ENCODE measurements at regions not wholly inside any gene's neighbourhood (a gene's known extent, or its start where the extent isn't known, plus 50 kb on each side); places are given as distances from the start of the nearest gene placed in this dataset.
"Not testable (repeated sequence)": the region's sequence is repeated elsewhere in the genome, so short reads cannot be mapped to it uniquely, and the experiment has no call there.

GRCh38 chr1:117301901-117302300 is 65.3 kb upstream of the MAN1A2 start:
- ChIA-PET POLR2A (no interaction called here), CTCF (interaction anchor here (0.6 to 0.8 kb wide), 2 partner anchors 234 to 502 kb away, joined by 3 read pairs; no protein-coding TSS in a partner anchor)
- no peak overlapping the region for H3K4me3 ChIP-seq (ENCODE audit: low read depth, low read length)
- H3K27ac ChIP-seq (ENCODE audit: extremely low read depth, low read depth, low read length): no peak overlapping the region
- H3K4me1 ChIP-seq (ENCODE audit: control insufficient read depth, insufficient read depth, low read length): no peaks in the 10 kb centered on the region
- no peaks in the 10 kb centered on the region for H3K9me3 ChIP-seq (ENCODE audit: control insufficient read depth, insufficient read depth, low read depth, low read length)
- no peaks in the 10 kb centered on the region for H3K36me3 ChIP-seq (ENCODE audit: control insufficient read depth in 2 of 2, insufficient read depth in 1 of 2, low read length in 2 of 2)
- TF ChIP-seq, protein P1, sequence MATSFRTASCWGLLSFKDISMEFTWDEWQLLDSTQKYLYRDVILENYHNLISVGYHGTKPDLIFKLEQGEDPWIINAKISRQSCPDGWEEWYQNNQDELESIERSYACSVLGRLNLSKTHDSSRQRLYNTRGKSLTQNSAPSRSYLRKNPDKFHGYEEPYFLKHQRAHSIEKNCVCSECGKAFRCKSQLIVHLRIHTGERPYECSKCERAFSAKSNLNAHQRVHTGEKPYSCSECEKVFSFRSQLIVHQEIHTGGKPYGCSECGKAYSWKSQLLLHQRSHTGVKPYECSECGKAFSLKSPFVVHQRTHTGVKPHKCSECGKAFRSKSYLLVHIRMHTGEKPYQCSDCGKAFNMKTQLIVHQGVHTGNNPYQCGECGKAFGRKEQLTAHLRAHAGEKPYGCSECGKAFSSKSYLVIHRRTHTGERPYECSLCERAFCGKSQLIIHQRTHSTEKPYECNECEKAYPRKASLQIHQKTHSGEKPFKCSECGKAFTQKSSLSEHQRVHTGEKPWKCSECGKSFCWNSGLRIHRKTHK (tag by site-specific recombination; IDR thresholded peaks at IDR 0.05): no peak
- 0 out of 2 replicates have a peak, but pooled peaks have one; percentile 19 for TF ChIP-seq TRIM28 (IDR thresholded peaks at IDR 0.05; ENCODE audit: borderline replicate concordance, low read length)

- H3K27ac ChIP-seq (ENCODE audit: extremely low read depth, low read depth, low read length); H3K4me1 ChIP-seq (ENCODE audit: control insufficient read depth, insufficient read depth, low read length); H3K36me3 ChIP-seq (ENCODE audit: control insufficient read depth in 2 of 2, insufficient read depth in 1 of 2, low read length in 2 of 2); H3K4me3 ChIP-seq (ENCODE audit: low read depth, low read length); H3K9me3 ChIP-seq (ENCODE audit: control insufficient read depth, insufficient read depth, low read depth, low read length); POLR2A ChIA-PET: not testable (repeated sequence)
- CTCF ChIA-PET: interaction anchor here (0.6 kb wide), 1 partner anchor 291 kb away, joined by 5 read pairs; no protein-coding TSS in a partner anchor
These were observed 67.1 kb upstream of the MAN1A2 start for GRCh38 chr1:117300183-117300582.

- TF ChIP-seq KLF16 (tag by site-specific recombination; IDR thresholded peaks at IDR 0.05): no peak
- TF ChIP-seq, protein P2, sequence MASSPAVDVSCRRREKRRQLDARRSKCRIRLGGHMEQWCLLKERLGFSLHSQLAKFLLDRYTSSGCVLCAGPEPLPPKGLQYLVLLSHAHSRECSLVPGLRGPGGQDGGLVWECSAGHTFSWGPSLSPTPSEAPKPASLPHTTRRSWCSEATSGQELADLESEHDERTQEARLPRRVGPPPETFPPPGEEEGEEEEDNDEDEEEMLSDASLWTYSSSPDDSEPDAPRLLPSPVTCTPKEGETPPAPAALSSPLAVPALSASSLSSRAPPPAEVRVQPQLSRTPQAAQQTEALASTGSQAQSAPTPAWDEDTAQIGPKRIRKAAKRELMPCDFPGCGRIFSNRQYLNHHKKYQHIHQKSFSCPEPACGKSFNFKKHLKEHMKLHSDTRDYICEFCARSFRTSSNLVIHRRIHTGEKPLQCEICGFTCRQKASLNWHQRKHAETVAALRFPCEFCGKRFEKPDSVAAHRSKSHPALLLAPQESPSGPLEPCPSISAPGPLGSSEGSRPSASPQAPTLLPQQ (tag by site-specific recombination; IDR thresholded peaks at IDR 0.05): no peak
- TF ChIP-seq CTCF (tag by site-specific recombination; IDR thresholded peaks at IDR 0.05): no peak
- TF ChIP-seq ZNF658 (tag by site-specific recombination; IDR thresholded peaks at IDR 0.05): no peak
- no peak for TF ChIP-seq ZNF621 (tag by site-specific recombination; IDR thresholded peaks at IDR 0.05)
- TF ChIP-seq ZNF214 (tag by site-specific recombination; IDR thresholded peaks at IDR 0.05; ENCODE audit: borderline replicate concordance): no peak
- Histone ChIP-seq H3K9me3 (ENCODE audit: control insufficient read depth, insufficient read depth, low read depth, low read length) (no peaks in the 10 kb centered on the region), H3K27ac (ENCODE audit: extremely low read depth, low read depth, low read length) (no peak overlapping the region), H3K36me3 (ENCODE audit: control insufficient read depth in 2 of 2, insufficient read depth in 1 of 2, low read length in 2 of 2) (no peaks in the 10 kb centered on the region), H3K4me1 (ENCODE audit: control insufficient read depth, insufficient read depth, low read length) (no peaks in the 10 kb centered on the region), H3K4me3 (ENCODE audit: low read depth, low read length) (no peak overlapping the region)
- ChIA-PET POLR2A (no interaction called here), CTCF (interaction anchor here (1.0 kb wide), 1 partner anchor 10 kb away, joined by 3 read pairs; no protein-coding TSS in a partner anchor)
These were observed 72.2 kb upstream of the MAN1A2 start for GRCh38 chr1:117295001-117295400.

- POLR2A ChIA-PET: interaction anchor here (0.6 kb wide), 1 partner anchor 38 kb away, joined by 4 read pairs; no protein-coding TSS in a partner anchor
- H3K27ac ChIP-seq (ENCODE audit: extremely low read depth, low read depth, low read length): no peak overlapping the region
- no peak overlapping the region for H3K4me3 ChIP-seq (ENCODE audit: low read depth, low read length)
- H3K9me3 ChIP-seq (ENCODE audit: control insufficient read depth, insufficient read depth, low read depth, low read length): no peaks in the 10 kb centered on the region
- H3K4me1 ChIP-seq (ENCODE audit: control insufficient read depth, insufficient read depth, low read length): no peaks in the 10 kb centered on the region
- H3K36me3 ChIP-seq (ENCODE audit: control insufficient read depth in 2 of 2, insufficient read depth in 1 of 2, low read length in 2 of 2): no peaks in the 10 kb centered on the region
- CTCF ChIA-PET: interaction anchor here (0.6 to 1.2 kb wide), 3 partner anchors 163 to 716 kb away, joined by 3 to 8 read pairs (median 4); no protein-coding TSS in a partner anchor
- TF ChIP-seq SALL2 (tag by site-specific recombination; IDR thresholded peaks at IDR 0.05; ENCODE audit: borderline replicate concordance) (no peak), YY2 (tag by site-specific recombination; IDR thresholded peaks at IDR 0.05) (no peak), ZNF341 (tag by site-specific recombination; IDR thresholded peaks at IDR 0.05; ENCODE audit: low read depth) (no peak), ZNF302 (tag by site-specific recombination; IDR thresholded peaks at IDR 0.05; ENCODE audit: low read depth) (no peak), ZNF19 (tag by site-specific recombination; IDR thresholded peaks at IDR 0.05; ENCODE audit: low read depth) (no peak), SP3 (tag by site-specific recombination; IDR thresholded peaks at IDR 0.05) (no peak), ZNF48 (tag by site-specific recombination; IDR thresholded peaks at IDR 0.05) (no peak), ZNF677 (tag by site-specific recombination; IDR thresholded peaks at IDR 0.05) (no peak), ZNF138 (tag by site-specific recombination; IDR thresholded peaks at IDR 0.05; ENCODE audit: borderline replicate concordance) (no peak), TCF7L2 (IDR thresholded peaks at IDR 0.05; ENCODE audit: borderline replicate concordance, low read depth, low read length) (no peak), ZNF837 (tag by site-specific recombination; IDR thresholded peaks at IDR 0.05) (no peak)
- TF ChIP-seq, protein P3, sequence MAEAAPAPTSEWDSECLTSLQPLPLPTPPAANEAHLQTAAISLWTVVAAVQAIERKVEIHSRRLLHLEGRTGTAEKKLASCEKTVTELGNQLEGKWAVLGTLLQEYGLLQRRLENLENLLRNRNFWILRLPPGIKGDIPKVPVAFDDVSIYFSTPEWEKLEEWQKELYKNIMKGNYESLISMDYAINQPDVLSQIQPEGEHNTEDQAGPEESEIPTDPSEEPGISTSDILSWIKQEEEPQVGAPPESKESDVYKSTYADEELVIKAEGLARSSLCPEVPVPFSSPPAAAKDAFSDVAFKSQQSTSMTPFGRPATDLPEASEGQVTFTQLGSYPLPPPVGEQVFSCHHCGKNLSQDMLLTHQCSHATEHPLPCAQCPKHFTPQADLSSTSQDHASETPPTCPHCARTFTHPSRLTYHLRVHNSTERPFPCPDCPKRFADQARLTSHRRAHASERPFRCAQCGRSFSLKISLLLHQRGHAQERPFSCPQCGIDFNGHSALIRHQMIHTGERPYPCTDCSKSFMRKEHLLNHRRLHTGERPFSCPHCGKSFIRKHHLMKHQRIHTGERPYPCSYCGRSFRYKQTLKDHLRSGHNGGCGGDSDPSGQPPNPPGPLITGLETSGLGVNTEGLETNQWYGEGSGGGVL (tag by site-specific recombination; IDR thresholded peaks at IDR 0.05): no peak
These were observed 76.4 kb upstream of the MAN1A2 start for GRCh38 chr1:117290890-117291289.
